GM12878 (cell line): ENCODE measurements at regions not wholly inside any gene's neighbourhood (a gene's known extent, or its start where the extent isn't known, plus 50 kb on each side); places are given as distances from the start of the nearest gene placed in this dataset.

Experiments
- ATAC-seq: fragments of 200-7000 bp; cut with Tn5 transposase; 3 replicates; pipeline ENCODE4 v1.9.1; 2020; ENCODE audit warnings: mild to moderate bottlenecking, moderate library complexity
- BruUV-seq: library from RNA; stranded (reverse); fragments of 400-500 nt; replicated peaks from 2 replicates; lab custom pipeline; 2021; lab: Mats Ljungman, UMichigan
- CTCF ChIA-PET: fragments of 300-600 bp; sonication (Branson Sonifier 250); formaldehyde crosslinking; extraction: SDS; loops from one replicate; lab custom pipeline; 2021; ENCODE audit warnings: inconsistent platforms; lab: Yijun Ruan, JAX
- POLR2A ChIA-PET: fragments of 350-600 bp; formaldehyde crosslinking; extraction: SDS; loops from one replicate; lab custom pipeline; 2021; ENCODE audit warnings: inconsistent platforms; lab: Charles Lee
- RAD21 ChIA-PET: fragments of 300-600 bp; sonication (Branson Sonifier 250); formaldehyde crosslinking; loops from one replicate; lab custom pipeline; 2023; ENCODE audit warnings: antibody characterized with exemption; ENCODE audit not compliant: unreplicated experiment; lab: Charles Lee
- SMC1A ChIA-PET: fragments of 300-600 bp; sonication (Branson Sonifier 250); formaldehyde crosslinking; loops from one replicate; lab custom pipeline; 2023; ENCODE audit not compliant: unreplicated experiment, uncharacterized antibody; lab: Charles Lee
- DNase-seq: peaks from one replicate; pipeline ENCODE4 v3.0.0-alpha.2; 2011; ENCODE audit warnings: low read depth, low spot score
- FAIRE-seq: peaks from 3 replicates; lab custom pipeline; 2011; peaks lifted over from hg19 to GRCh38; lab: Jason Lieb, UNC
- H2AFZ ChIP-seq: 2 replicates; pipeline ENCODE4 v1.6.0; 2011; ENCODE audit warnings: low read depth, low read length, control low read depth; ENCODE audit not compliant: control insufficient read depth
- H3K27ac ChIP-seq: 2 replicates; pipeline ENCODE4 v1.5.1; 2011; ENCODE audit warnings: control low read depth; ENCODE audit not compliant: control insufficient read depth, insufficient read depth
- H3K27me3 ChIP-seq, 2 experiments: replicated peaks in 1 of 2; 2 replicates each; pipeline versions ENCODE4 v1.6.0 to v1.6.1; 2011; ENCODE audit warnings: low read length in 1 of 2; ENCODE audit not compliant: control insufficient read depth in 2 of 2, insufficient read depth in 2 of 2
- H3K36me3 ChIP-seq, 2 experiments: 2 replicates each; pipeline ENCODE4 v1.5.1; 2011; ENCODE audit warnings: low read length in 1 of 2; ENCODE audit not compliant: control insufficient read depth in 2 of 2, insufficient read depth in 2 of 2
- H3K4me1 ChIP-seq: 2 replicates; pipeline ENCODE4 v1.6.1; 2011; ENCODE audit warnings: mild to moderate bottlenecking, low read length, moderate library complexity, mixed read lengths; ENCODE audit not compliant: control insufficient read depth, insufficient read depth
- H3K4me2 ChIP-seq: 2 replicates; pipeline ENCODE4 v1.6.0; 2011; ENCODE audit warnings: control low read depth; ENCODE audit not compliant: control insufficient read depth, insufficient read depth
- H3K4me3 ChIP-seq: fragments of 200-600 bp; sonication (generic); 2 replicates; pipeline ENCODE4 v1.5.1; 2016
- H3K79me2 ChIP-seq: 2 replicates; pipeline ENCODE4 v1.6.0; 2011; ENCODE audit warnings: low read length; ENCODE audit not compliant: control insufficient read depth, insufficient read depth
- H3K9ac ChIP-seq: 2 replicates; pipeline ENCODE4 v1.8.0; 2011; ENCODE audit warnings: low read length, control low read depth, mixed read lengths; ENCODE audit not compliant: control insufficient read depth, insufficient read depth
- H3K9me3 ChIP-seq: replicated peaks from 3 replicates; pipeline ENCODE4 v1.5.1; 2011; ENCODE audit warnings: mild to moderate bottlenecking, low read length; ENCODE audit not compliant: control insufficient read depth, insufficient read depth
- H4K20me1 ChIP-seq: 2 replicates; pipeline ENCODE4 v1.6.0; 2011; ENCODE audit not compliant: control insufficient read depth, insufficient read depth
- BCL11A ChIP-seq: IDR thresholded peaks from 2 replicates; pipeline ENCODE4 v1.6.1; 2011; ENCODE audit warnings: low read depth, low read length
- EP300 ChIP-seq, 2 experiments: fragments of 150-350 bp in 1 of 2; IDR thresholded peaks; 2 replicates each; pipeline ENCODE4 v1.6.1; 2011 to 2012; ENCODE audit warnings: low read depth in 2 of 2, low read length in 2 of 2, borderline replicate concordance in 1 of 2, improper control_type of control experiment in 1 of 2, inconsistent platforms in 1 of 2; ENCODE audit not compliant: control insufficient read depth in 1 of 2
- HDAC2 ChIP-seq: fragments of 200-600 bp; sonication (generic); IDR thresholded peaks from 2 replicates; pipeline ENCODE4 v1.6.1; 2017
- HSF1 ChIP-seq: fragments of 150-350 bp; IDR thresholded peaks from 2 replicates; pipeline ENCODE4 v1.6.1; 2014; ENCODE audit warnings: mild to moderate bottlenecking, low read depth, low read length
- JUND ChIP-seq: IDR thresholded peaks from 2 replicates; pipeline ENCODE4 v1.6.1; 2012; ENCODE audit warnings: low read depth, mild to moderate bottlenecking, low read length, improper control_type of control experiment, moderate library complexity
- KAT2A ChIP-seq: conservative IDR thresholded peaks from 2 replicates; pipeline ENCODE4 v1.6.1; 2011; ENCODE audit warnings: low read depth, low read length; ENCODE audit not compliant: control insufficient read depth
- MEF2A ChIP-seq: IDR thresholded peaks from 2 replicates; pipeline ENCODE4 v1.6.1; 2011; ENCODE audit warnings: low read depth, mild to moderate bottlenecking, low read length, moderate library complexity; ENCODE audit not compliant: insufficient read depth
- MXI1 ChIP-seq: fragments of 150-350 bp; IDR thresholded peaks from 2 replicates; pipeline ENCODE4 v1.6.1; 2011; ENCODE audit warnings: low read depth, mild to moderate bottlenecking, inconsistent platforms, low read length, improper control_type of control experiment
- NFYB ChIP-seq: IDR thresholded peaks from 2 replicates; pipeline ENCODE4 v1.6.1; 2011; ENCODE audit warnings: low read depth, mild to moderate bottlenecking, low read length, improper control_type of control experiment, moderate library complexity; ENCODE audit not compliant: insufficient read depth
- PKNOX1 ChIP-seq: fragments of 450-650 bp; IDR thresholded peaks from 2 replicates; pipeline ENCODE4 v1.6.1; 2016; ENCODE audit warnings: mild to moderate bottlenecking
- POLR2A ChIP-seq: IDR thresholded peaks from 2 replicates; pipeline ENCODE4 v1.6.1; 2011; ENCODE audit warnings: low read depth, mild to moderate bottlenecking, low read length
- RELB ChIP-seq: fragments of 450-650 bp; IDR thresholded peaks from 2 replicates; pipeline ENCODE4 v1.6.1; 2017; ENCODE audit warnings: low read depth, mild to moderate bottlenecking, moderate library complexity
- SMARCA5 ChIP-seq: fragments of 450-650 bp; IDR thresholded peaks from 2 replicates; pipeline ENCODE4 v1.6.1; 2017; ENCODE audit warnings: mild to moderate bottlenecking
- SMC3 ChIP-seq: IDR thresholded peaks from 2 replicates; pipeline ENCODE4 v1.6.1; 2011; ENCODE audit warnings: low read length, improper control_type of control experiment, borderline replicate concordance
- SPI1 ChIP-seq: IDR thresholded peaks from 2 replicates; pipeline ENCODE4 v1.6.1; 2011; ENCODE audit warnings: low read depth, mild to moderate bottlenecking, low read length, moderate library complexity, borderline replicate concordance; ENCODE audit not compliant: insufficient read depth
- SREBF2 ChIP-seq: IDR thresholded peaks from 2 replicates; pipeline ENCODE4 v1.6.1; 2012; ENCODE audit warnings: mild to moderate bottlenecking, low read length
- WRNIP1 ChIP-seq: IDR thresholded peaks from 2 replicates; pipeline ENCODE4 v1.6.1; 2011; ENCODE audit warnings: low read depth, low read length, improper control_type of control experiment, borderline replicate concordance
- WGBS: methylation state at CpG from one replicate; pipeline ENCODE4 v1.1.6; 2016; ENCODE audit warnings: low lambda C conversion rate; ENCODE audit not compliant: insufficient replicate concordance, insufficient coverage; ENCODE audit errors: missing lambda C conversion rate; 5-methylcytosine and 5-hydroxymethylcytosine counted together
- in situ Hi-C: fragments of 300-500 bp; cut with MboI; formaldehyde crosslinking; loops from 9 replicates; pipeline ENCODE4 v1.14.3; 2018; ENCODE audit warnings: mixed read lengths
- intact Hi-C: fragments of 100-400 bp; cut with micrococcal nuclease; formaldehyde crosslinking; loops from one replicate; pipeline ENCODE4 v1.14.2; 2022; ENCODE audit not compliant: unreplicated experiment
- TF ChIP-seq, protein P1 (sequence below): IDR thresholded peaks from 2 replicates; pipeline ENCODE4 v1.6.1; 2012; ENCODE audit warnings: low read depth, low read length, improper control_type of control experiment

GRCh38 chr11:126149759-126150625, 61.5 kb downstream of the RPUSD4 start:
- BruUV-seq: no TSS peak
- in situ Hi-C loops: no loop called here
- no peaks in the 10 kb centered on the region for H4K20me1 ChIP-seq
- TF ChIP-seq BCL11A (no peak), POLR2A (no peak), KAT2A (no peak), SREBF2 (no peak), JUND (no peak), WRNIP1 (no peak), SMC3 (no peak), HSF1 (no peak), NFYB (no peak), PKNOX1 (no peak), MXI1 (no peak), RELB (no peak), EP300 (IDR thresholded peaks at IDR 0.05; ENCODE audit: borderline replicate concordance in 1 of 2, control insufficient read depth in 1 of 2, low read depth in 2 of 2, low read length in 2 of 2) (no peak), HDAC2 (no peak), SPI1 (no peak), SMARCA5 (no peak), MEF2A (no peak)
- TF ChIP-seq, protein P1, sequence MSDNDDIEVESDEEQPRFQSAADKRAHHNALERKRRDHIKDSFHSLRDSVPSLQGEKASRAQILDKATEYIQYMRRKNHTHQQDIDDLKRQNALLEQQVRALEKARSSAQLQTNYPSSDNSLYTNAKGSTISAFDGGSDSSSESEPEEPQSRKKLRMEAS: no peak

More at GRCh38 chr11:126149759-126150625, 61.5 kb downstream of the RPUSD4 start:
- peaks cover 1 to 3% of the 10 kb centered on the region in 2 experiments; a peak in 2 of 4 replicates for H3K27me3 ChIP-seq
- no peaks in the 10 kb centered on the region for H3K4me1 ChIP-seq
- H3K4me3 ChIP-seq: no peak overlapping the region
- no peak overlapping the region for H3K27ac ChIP-seq
- H3K4me2 ChIP-seq: no peak overlapping the region
- CTCF ChIA-PET: no interaction called here
- H2AFZ ChIP-seq: no peak overlapping the region
- intact Hi-C loops: no loop called here
- no peaks in the 10 kb centered on the region for H3K79me2 ChIP-seq
- POLR2A ChIA-PET: no interaction called here
- peak; percentile 33 for ATAC-seq
- 46% methylated on average over 15 of the region's 15 CpGs for WGBS
- FAIRE-seq: no peak
- SMC1A ChIA-PET: no interaction called here
- H3K9me3 ChIP-seq: no peaks in the 10 kb centered on the region; the same call in 2 of the 3 replicates
- H3K9ac ChIP-seq: no peak overlapping the region
- H3K36me3 ChIP-seq: no peaks in the 10 kb centered on the region
- no peak for DNase-seq
- RAD21 ChIA-PET: no interaction called here
